ENCODE measurements at regions not wholly inside any gene's neighbourhood (a gene's known extent, or its start where the extent isn't known, plus 50 kb on each side); places are given as distances from the start of the nearest gene placed in this dataset.

- no peaks in the 10 kb centered on the region for H3K9me3 ChIP-seq (ENCODE audit: control insufficient read depth, insufficient read depth, low read length)
- no peaks in the 10 kb centered on the region for H3F3A ChIP-seq (ENCODE audit: control insufficient read depth, insufficient read depth)
- no peaks in the 10 kb centered on the region for H3K9me2 ChIP-seq (replicated peaks; ENCODE audit: control insufficient read depth, low read length)
- no peaks in the 10 kb centered on the region for H4K20me1 ChIP-seq (ENCODE audit: control insufficient read depth, insufficient read depth, low read depth, low read length)
- no peak overlapping the region for H3K27ac ChIP-seq (ENCODE audit: low read depth, low read length)
- H3K4me1 ChIP-seq (ENCODE audit: control insufficient read depth, low read length), result no peaks in the 10 kb centered on the region
- no peaks in the 10 kb centered on the region for H3K79me2 ChIP-seq (ENCODE audit: control insufficient read depth, low read length)
- no peak overlapping the region for H3K4me2 ChIP-seq (ENCODE audit: low read length)
- H3K4me3 ChIP-seq (ENCODE audit: low read length), result no peak overlapping the region
- H3K27me3 ChIP-seq (ENCODE audit: control insufficient read depth, low read length), result no peaks in the 10 kb centered on the region
- TF ChIP-seq CTCF (IDR thresholded peaks at IDR 0.05; ENCODE audit: low read depth, low read length, poor library complexity, severe bottlenecking), result no peak
- no peak for TF ChIP-seq EZH2phosphoT487 (IDR thresholded peaks at IDR 0.05; ENCODE audit: borderline replicate concordance, low read length)
- no peaks in the 10 kb centered on the region for H3K36me3 ChIP-seq (ENCODE audit: control insufficient read depth, low read length)
Observed at GRCh38 chr11:28476049-28476448, 367.9 kb downstream of the METTL15 start.

DNA sequence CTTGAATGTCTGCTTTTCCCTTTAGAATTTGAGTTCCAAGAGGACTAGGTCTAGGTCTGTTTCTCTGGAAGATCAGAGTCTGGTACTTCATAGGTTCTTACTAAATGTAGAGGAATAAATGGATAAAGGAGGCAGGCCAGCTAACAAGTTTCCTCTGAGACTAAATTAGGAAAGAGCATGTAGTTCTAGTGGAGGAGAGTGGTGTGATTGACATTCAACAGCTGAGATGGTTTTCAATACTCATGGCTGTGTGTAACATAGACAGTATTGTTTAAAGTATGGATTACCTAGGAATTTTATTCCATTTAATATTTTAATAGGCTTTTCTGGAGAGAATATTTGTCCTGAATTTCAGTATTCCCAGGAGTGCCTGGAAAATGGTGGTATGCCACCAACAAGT is 364.7 kb downstream of the METTL15 start:
- no peaks in the 10 kb centered on the region for H3K9me2 ChIP-seq (replicated peaks; ENCODE audit: control insufficient read depth, low read length)
- H3K27ac ChIP-seq (ENCODE audit: low read depth, low read length), result no peak overlapping the region
- no peaks in the 10 kb centered on the region for H3K27me3 ChIP-seq (ENCODE audit: control insufficient read depth, low read length)
- no peaks in the 10 kb centered on the region for H4K20me1 ChIP-seq (ENCODE audit: control insufficient read depth, insufficient read depth, low read depth, low read length)
- no peak overlapping the region for H3K4me2 ChIP-seq (ENCODE audit: low read length)
- TF ChIP-seq CTCF (IDR thresholded peaks at IDR 0.05; ENCODE audit: low read depth, low read length, poor library complexity, severe bottlenecking) (no peak), EZH2phosphoT487 (IDR thresholded peaks at IDR 0.05; ENCODE audit: borderline replicate concordance, low read length) (no peak)
- H3K79me2 ChIP-seq (ENCODE audit: control insufficient read depth, low read length), result no peaks in the 10 kb centered on the region
- no peaks in the 10 kb centered on the region for H3K4me1 ChIP-seq (ENCODE audit: control insufficient read depth, low read length)
- no peaks in the 10 kb centered on the region for H3K9me3 ChIP-seq (ENCODE audit: control insufficient read depth, insufficient read depth, low read length)
- H3K4me3 ChIP-seq (ENCODE audit: low read length), result no peak overlapping the region
- no peaks in the 10 kb centered on the region for H3F3A ChIP-seq (ENCODE audit: control insufficient read depth, insufficient read depth)
- no peaks in the 10 kb centered on the region for H3K36me3 ChIP-seq (ENCODE audit: control insufficient read depth, low read length)

GRCh38 chr11:28471537-28471936 is 363.3 kb downstream of the METTL15 start:
- Histone ChIP-seq H3K9me3 (ENCODE audit: control insufficient read depth, insufficient read depth, low read length) (no peaks in the 10 kb centered on the region), H3K27me3 (ENCODE audit: control insufficient read depth, low read length) (no peaks in the 10 kb centered on the region), H4K20me1 (ENCODE audit: control insufficient read depth, insufficient read depth, low read depth, low read length) (no peaks in the 10 kb centered on the region), H3K79me2 (ENCODE audit: control insufficient read depth, low read length) (no peaks in the 10 kb centered on the region), H3K9me2 (replicated peaks; ENCODE audit: control insufficient read depth, low read length) (no peaks in the 10 kb centered on the region), H3K4me2 (ENCODE audit: low read length) (no peak overlapping the region), H3K36me3 (ENCODE audit: control insufficient read depth, low read length) (no peaks in the 10 kb centered on the region), H3F3A (ENCODE audit: control insufficient read depth, insufficient read depth) (no peaks in the 10 kb centered on the region), H3K27ac (ENCODE audit: low read depth, low read length) (no peak overlapping the region), H3K4me3 (ENCODE audit: low read length) (no peak overlapping the region), H3K4me1 (ENCODE audit: control insufficient read depth, low read length) (no peaks in the 10 kb centered on the region)
- TF ChIP-seq CTCF (IDR thresholded peaks at IDR 0.05; ENCODE audit: low read depth, low read length, poor library complexity, severe bottlenecking) (no peak), EZH2phosphoT487 (IDR thresholded peaks at IDR 0.05; ENCODE audit: borderline replicate concordance, low read length) (no peak)

GRCh38 chr11:28470180-28470579 is 362.0 kb downstream of the METTL15 start:
- no peak overlapping the region for H3K4me2 ChIP-seq (ENCODE audit: low read length)
- no peaks in the 10 kb centered on the region for H3K9me3 ChIP-seq (ENCODE audit: control insufficient read depth, insufficient read depth, low read length)
- no peak overlapping the region for H3K27ac ChIP-seq (ENCODE audit: low read depth, low read length)
- no peak overlapping the region for H3K4me3 ChIP-seq (ENCODE audit: low read length)
- H3K4me1 ChIP-seq (ENCODE audit: control insufficient read depth, low read length), result no peaks in the 10 kb centered on the region
- no peaks in the 10 kb centered on the region for H4K20me1 ChIP-seq (ENCODE audit: control insufficient read depth, insufficient read depth, low read depth, low read length)
- H3F3A ChIP-seq (ENCODE audit: control insufficient read depth, insufficient read depth), result no peaks in the 10 kb centered on the region
- H3K27me3 ChIP-seq (ENCODE audit: control insufficient read depth, low read length), result no peaks in the 10 kb centered on the region
- no peak for TF ChIP-seq EZH2phosphoT487 (IDR thresholded peaks at IDR 0.05; ENCODE audit: borderline replicate concordance, low read length)
- no peak for TF ChIP-seq CTCF (IDR thresholded peaks at IDR 0.05; ENCODE audit: low read depth, low read length, poor library complexity, severe bottlenecking)
- H3K79me2 ChIP-seq (ENCODE audit: control insufficient read depth, low read length), result no peaks in the 10 kb centered on the region
- no peaks in the 10 kb centered on the region for H3K36me3 ChIP-seq (ENCODE audit: control insufficient read depth, low read length)
- H3K9me2 ChIP-seq (replicated peaks; ENCODE audit: control insufficient read depth, low read length), result no peaks in the 10 kb centered on the region

Data from DOHH2 (cell line).